Tibial artery (tissue), 4 donors: ENCODE measurements at regions not wholly inside any gene's neighbourhood (a gene's known extent, or its start where the extent isn't known, plus 50 kb on each side); places are given as distances from the start of the nearest gene placed in this dataset.

ENCODE experiments used
- DNase-seq, 2 donors: peaks; one replicate each; pipeline ENCODE4 v3.0.0-alpha.2; 2019
- H3K27ac ChIP-seq, 2 donors: fragments of 200-600 bp; sonication (generic) in 1 of 2; 1 replicate in 1 of 2; 2 replicates in 1 of 2; pipeline ENCODE4 v1.5.1; 2018 to 2019; ENCODE audit warnings: mild to moderate bottlenecking in 1 of 2
- H3K27me3 ChIP-seq, 2 donors: fragments of 200-600 bp; sonication (generic) in 1 of 2; one replicate each; pipeline versions ENCODE4 v1.5.1 to v1.6.0; 2016 to 2019
- H3K36me3 ChIP-seq, 3 donors: fragments of 200-600 bp; sonication (generic) in 2 of 3; one replicate each; pipeline ENCODE4 v1.5.1; 2016 to 2019; ENCODE audit warnings: mild to moderate bottlenecking in 2 of 3
- H3K4me1 ChIP-seq, 4 donors: fragments of 200-600 bp; sonication (generic) in 2 of 4; 1 replicate in 3 of 4; 2 replicates in 1 of 4; pipeline ENCODE4 v1.5.1; 2016 to 2019
- H3K4me3 ChIP-seq, 2 donors: fragments of 200-600 bp; sonication (generic) in 1 of 2; 1 replicate in 1 of 2; 2 replicates in 1 of 2; pipeline ENCODE4 v1.5.1; 2018 to 2019; ENCODE audit warnings: mild to moderate bottlenecking in 2 of 2
- H3K9me3 ChIP-seq, 3 donors: fragments of 200-600 bp; sonication (generic) in 1 of 3; one replicate each; pipeline ENCODE4 v1.5.1; 2016 to 2019
- intact Hi-C: fragments of 100-400 bp; cut with DNase I; formaldehyde crosslinking; loops from one replicate; pipeline ENCODE4 v1.15.0; 2023; ENCODE audit warnings: low total_unique reads
- TF ChIP-seq, protein P1 (sequence below), 2 experiments: fragments of 200-600 bp in 1 of 2; fragments of 450-650 bp in 1 of 2; IDR thresholded peaks; one replicate each; pipeline ENCODE4 v1.5.1; 2017 to 2019; ENCODE audit warnings: antibody characterized with exemption in 2 of 2, mild to moderate bottlenecking in 1 of 2, moderate library complexity in 1 of 2

DNA sequence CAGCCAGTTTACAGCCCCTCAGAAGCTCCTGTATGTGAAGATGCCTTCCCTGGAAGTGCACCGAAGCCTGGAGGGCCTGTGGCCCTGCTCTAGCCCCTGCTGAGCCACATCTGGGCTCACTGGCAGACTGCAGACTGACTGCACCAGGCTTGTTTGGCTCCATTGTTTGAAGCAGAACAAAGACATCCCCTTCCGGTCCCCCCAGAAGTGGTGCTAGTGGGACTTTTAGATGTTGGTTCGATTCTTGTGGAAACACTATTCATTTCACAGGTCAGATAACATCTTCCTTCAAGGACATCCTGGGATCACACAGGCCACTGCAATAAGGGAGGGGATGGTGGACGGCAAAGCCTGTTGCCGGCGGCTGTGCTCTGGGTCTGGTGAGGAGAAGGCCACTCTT is 57.8 kb upstream of the CBLN2 start:
- TF ChIP-seq, protein P1, sequence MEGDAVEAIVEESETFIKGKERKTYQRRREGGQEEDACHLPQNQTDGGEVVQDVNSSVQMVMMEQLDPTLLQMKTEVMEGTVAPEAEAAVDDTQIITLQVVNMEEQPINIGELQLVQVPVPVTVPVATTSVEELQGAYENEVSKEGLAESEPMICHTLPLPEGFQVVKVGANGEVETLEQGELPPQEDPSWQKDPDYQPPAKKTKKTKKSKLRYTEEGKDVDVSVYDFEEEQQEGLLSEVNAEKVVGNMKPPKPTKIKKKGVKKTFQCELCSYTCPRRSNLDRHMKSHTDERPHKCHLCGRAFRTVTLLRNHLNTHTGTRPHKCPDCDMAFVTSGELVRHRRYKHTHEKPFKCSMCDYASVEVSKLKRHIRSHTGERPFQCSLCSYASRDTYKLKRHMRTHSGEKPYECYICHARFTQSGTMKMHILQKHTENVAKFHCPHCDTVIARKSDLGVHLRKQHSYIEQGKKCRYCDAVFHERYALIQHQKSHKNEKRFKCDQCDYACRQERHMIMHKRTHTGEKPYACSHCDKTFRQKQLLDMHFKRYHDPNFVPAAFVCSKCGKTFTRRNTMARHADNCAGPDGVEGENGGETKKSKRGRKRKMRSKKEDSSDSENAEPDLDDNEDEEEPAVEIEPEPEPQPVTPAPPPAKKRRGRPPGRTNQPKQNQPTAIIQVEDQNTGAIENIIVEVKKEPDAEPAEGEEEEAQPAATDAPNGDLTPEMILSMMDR (IDR thresholded peaks at IDR 0.05), result no peak
- DNase-seq, result no peak
- no peaks in the 10 kb centered on the region for H3K9me3 ChIP-seq

GRCh38 chr18:72601481-72601880 is 57.3 kb upstream of the CBLN2 start:
- intact Hi-C loops, result no loop called here
- no peak for DNase-seq
- no peak overlapping the region for H3K4me3 ChIP-seq
- H3K27me3 ChIP-seq, result no peaks in the 10 kb centered on the region
- H3K9me3 ChIP-seq, result no peaks in the 10 kb centered on the region
- no peaks in the 10 kb centered on the region for H3K4me1 ChIP-seq
- no peak overlapping the region for H3K27ac ChIP-seq
- TF ChIP-seq, protein P1 (IDR thresholded peaks at IDR 0.05), result no peak
- no peaks in the 10 kb centered on the region for H3K36me3 ChIP-seq

More for the DNA sequence above, 57.8 kb upstream of the CBLN2 start:
- intact Hi-C loops, result no loop called here
- Histone ChIP-seq H3K36me3 (no peaks in the 10 kb centered on the region), H3K27me3 (no peaks in the 10 kb centered on the region), H3K27ac (no peak overlapping the region), H3K4me1 (no peaks in the 10 kb centered on the region), H3K4me3 (no peak overlapping the region)
